H1 (cell line): ENCODE measurements at regions not wholly inside any gene's neighbourhood (a gene's known extent, or its start where the extent isn't known, plus 50 kb on each side); places are given as distances from the start of the nearest gene placed in this dataset.

Experiments
- CTCF ChIA-PET: fragments of 300-600 bp; sonication (Branson Sonifier 250); formaldehyde crosslinking; loops from one replicate; lab custom pipeline; 2021; ENCODE audit not compliant: partially characterized antibody; lab: Charles Lee
- POLR2A ChIA-PET: fragments of 300-600 bp; sonication (Branson Sonifier 250); formaldehyde crosslinking; loops from one replicate; lab custom pipeline; 2021; ENCODE audit warnings: inconsistent platforms; ENCODE audit not compliant: partially characterized antibody; lab: Charles Lee
- DNase-seq, 2 experiments: peaks; one replicate each; pipeline versions ENCODE4 v3.0.0 to v3.0.0-alpha.2; 2010 to 2022; ENCODE audit warnings: low spot score in 2 of 2, low read depth in 1 of 2, mixed read lengths in 1 of 2
- FAIRE-seq: peaks from 2 replicates; lab custom pipeline; 2011; peaks lifted over from hg19 to GRCh38; lab: Jason Lieb, UNC
- H2AFZ ChIP-seq: 2 replicates; pipeline ENCODE4 v1.8.1; 2012; ENCODE audit warnings: low read length, inconsistent platforms
- H2AK5ac ChIP-seq: 2 replicates; pipeline ENCODE4 v1.6.1; 2013; ENCODE audit warnings: low read depth, low read length
- H2BK120ac ChIP-seq: replicated peaks from 2 replicates; pipeline ENCODE3; 2013; ENCODE audit warnings: low read depth, low read length, inconsistent platforms
- H2BK12ac ChIP-seq: 2 replicates; pipeline ENCODE4 v1.6.1; 2013; ENCODE audit warnings: low read depth, low read length
- H2BK15ac ChIP-seq: 2 replicates; pipeline ENCODE4 v1.6.1; 2013; ENCODE audit warnings: low read length
- H2BK20ac ChIP-seq: 2 replicates; pipeline ENCODE4 v1.6.1; 2013; ENCODE audit warnings: low read length
- H2BK5ac ChIP-seq: 2 replicates; pipeline ENCODE4 v1.6.1; 2013; ENCODE audit warnings: low read depth, low read length
- H3K14ac ChIP-seq: 2 replicates; pipeline ENCODE4 v1.6.1; 2013; ENCODE audit warnings: inconsistent platforms; ENCODE audit not compliant: insufficient read length
- H3K18ac ChIP-seq: 2 replicates; pipeline ENCODE4 v1.6.1; 2013; ENCODE audit warnings: low read length; ENCODE audit errors: extremely low read depth
- H3K23ac ChIP-seq: 2 replicates; pipeline ENCODE4 v1.6.1; 2013; ENCODE audit warnings: inconsistent platforms; ENCODE audit not compliant: insufficient read length
- H3K23me2 ChIP-seq: 2 replicates; pipeline ENCODE4 v1.6.1; 2013; ENCODE audit warnings: low read depth, low read length
- H3K27ac ChIP-seq: 2 replicates; pipeline ENCODE4 v1.6.1; 2011; ENCODE audit warnings: low read depth, low read length, inconsistent platforms
- H3K27me3 ChIP-seq, 4 experiments: replicated peaks in 1 of 4; 1 replicate in 1 of 4; 2 replicates in 3 of 4; pipeline versions ENCODE4 v1.6.1 to v1.8.1; 2011 to 2013; ENCODE audit warnings: low read length in 3 of 4, mild to moderate bottlenecking in 3 of 4, inconsistent platforms in 2 of 4, mixed read lengths in 2 of 4, moderate library complexity in 1 of 4; ENCODE audit not compliant: control insufficient read depth in 3 of 4, insufficient read depth in 3 of 4; ENCODE audit errors: extremely low read depth in 1 of 4
- H3K36me3 ChIP-seq, 4 experiments: 2 replicates each; pipeline versions ENCODE4 v1.6.1 to v1.8.1; 2011 to 2013; ENCODE audit warnings: mild to moderate bottlenecking in 4 of 4, low read length in 3 of 4, moderate library complexity in 2 of 4, control low read depth in 1 of 4, inconsistent platforms in 1 of 4; ENCODE audit not compliant: insufficient read depth in 4 of 4, control insufficient read depth in 2 of 4
- H3K4ac ChIP-seq: replicated peaks from 2 replicates; pipeline ENCODE3; 2013; ENCODE audit warnings: low read length, low read depth, mixed read lengths, inconsistent platforms; ENCODE audit not compliant: insufficient read length
- H3K4me1 ChIP-seq, 4 experiments: replicated peaks in 1 of 4; 1 replicate in 1 of 4; 2 replicates in 3 of 4; pipeline versions ENCODE4 v1.6.1 to v1.8.1; 2011 to 2013; ENCODE audit warnings: low read length in 3 of 4, inconsistent platforms in 2 of 4, mixed read lengths in 1 of 4; ENCODE audit not compliant: insufficient read depth in 4 of 4, control insufficient read depth in 3 of 4
- H3K4me2 ChIP-seq, 2 experiments: 2 replicates each; pipeline versions ENCODE4 v1.6.1 to v1.8.1; 2011 to 2013; ENCODE audit warnings: low read depth in 2 of 2, low read length in 2 of 2, control low read depth in 1 of 2, inconsistent platforms in 1 of 2, mild to moderate bottlenecking in 1 of 2; ENCODE audit not compliant: insufficient read depth in 1 of 2
- H3K4me3 ChIP-seq, 4 experiments: fragments of 200-600, 300-600 bp in 1 of 4; sonication (generic), shearing (Covaris generic), sonication (Bioruptor Twin) in 1 of 4; 2 replicates each; pipeline versions ENCODE4 v1.5.1 to v1.8.1; 2011 to 2016; ENCODE audit warnings: low read length in 4 of 4, low read depth in 3 of 4, control low read depth in 2 of 4, inconsistent platforms in 2 of 4, mild to moderate bottlenecking in 2 of 4, mixed read lengths in 1 of 4, moderate library complexity in 1 of 4; ENCODE audit not compliant: insufficient read depth in 2 of 4; ENCODE audit errors: extremely low read depth in 1 of 4
- H3K56ac ChIP-seq: replicated peaks from 2 replicates; pipeline ENCODE3; 2013; ENCODE audit warnings: low read depth, mild to moderate bottlenecking, mixed read lengths, low read length, inconsistent platforms; ENCODE audit not compliant: insufficient read length
- H3K79me1 ChIP-seq: 2 replicates; pipeline ENCODE4 v1.6.1; 2013; ENCODE audit warnings: low read depth, low read length, control low read depth
- H3K79me2 ChIP-seq, 2 experiments: 2 replicates each; pipeline versions ENCODE4 v1.6.1 to v1.8.1; 2012 to 2013; ENCODE audit warnings: low read length in 2 of 2, mild to moderate bottlenecking in 2 of 2, inconsistent platforms in 1 of 2; ENCODE audit not compliant: insufficient read depth in 2 of 2, control insufficient read depth in 1 of 2
- H3K9ac ChIP-seq, 4 experiments: replicated peaks in 1 of 4; 1 replicate in 1 of 4; 2 replicates in 3 of 4; pipeline versions ENCODE4 v1.6.1 to v1.8.1; 2011 to 2013; ENCODE audit warnings: low read depth in 3 of 4, low read length in 3 of 4, control low read depth in 2 of 4, mild to moderate bottlenecking in 2 of 4, moderate library complexity in 2 of 4, inconsistent platforms in 1 of 4; ENCODE audit errors: extremely low read depth in 1 of 4
- H3K9me3 ChIP-seq, 2 experiments: 2 replicates each; pipeline versions ENCODE4 v1.6.1 to v1.8.1; 2012 to 2013; ENCODE audit warnings: mild to moderate bottlenecking in 2 of 2, moderate library complexity in 2 of 2, control low read depth in 1 of 2, inconsistent platforms in 1 of 2, low read depth in 1 of 2, low read length in 1 of 2, mixed read lengths in 1 of 2; ENCODE audit not compliant: insufficient read depth in 2 of 2
- H4K20me1 ChIP-seq, 2 experiments: replicated peaks in 1 of 2; 2 replicates each; pipeline versions ENCODE3 to v1.8.1; 2011 to 2013; ENCODE audit warnings: inconsistent platforms in 2 of 2, low read length in 2 of 2, mild to moderate bottlenecking in 1 of 2; ENCODE audit not compliant: insufficient read depth in 2 of 2, control insufficient read depth in 1 of 2
- H4K5ac ChIP-seq: 2 replicates; pipeline ENCODE4 v1.6.1; 2013; ENCODE audit warnings: low read length, low read depth, mixed read lengths, inconsistent platforms; ENCODE audit not compliant: insufficient read length
- H4K8ac ChIP-seq: 2 replicates; pipeline ENCODE4 v1.8.0; 2013; ENCODE audit warnings: mild to moderate bottlenecking, moderate library complexity, low read length, inconsistent platforms; ENCODE audit not compliant: insufficient read depth; ENCODE audit errors: extremely low read depth
- H4K91ac ChIP-seq: replicated peaks from 2 replicates; pipeline ENCODE3; 2013; ENCODE audit warnings: low read length, mixed read lengths, inconsistent platforms; ENCODE audit not compliant: insufficient read length
- RNF2 ChIP-seq: fragments of 200-900, 300-1000 bp; sonication (generic); IDR thresholded peaks from 2 replicates; pipeline ENCODE4 v1.7.1; 2016; ENCODE audit warnings: borderline replicate concordance, low read depth, mild to moderate bottlenecking, antibody characterized with exemption, low read length; ENCODE audit not compliant: poor library complexity, severe bottlenecking; ENCODE audit errors: missing control alignments
- WGBS, 2 experiments: shearing (Covaris generic) in 1 of 2; methylation state at CpG; one replicate each; pipeline versions ENCODE4 v1.1.6 to v1.1.7; 2013 to 2015; ENCODE audit warnings: low lambda C conversion rate in 2 of 2, mixed read lengths in 2 of 2, inconsistent platforms in 1 of 2, low coverage in 1 of 2, missing lambda C conversion rate in 1 of 2; ENCODE audit not compliant: insufficient replicate concordance in 2 of 2, insufficient coverage in 1 of 2, insufficient read length in 1 of 2; ENCODE audit errors: extremely low coverage in 1 of 2, missing lambda C conversion rate in 1 of 2; 5-methylcytosine and 5-hydroxymethylcytosine counted together

GRCh38 chr2:7182525-7182924, 265.3 kb downstream of the RNF144A start:
- H3K23ac ChIP-seq = no peak overlapping the region
- no peak overlapping the region for H3K14ac ChIP-seq
- no peak overlapping the region for H2BK5ac ChIP-seq
- no peaks in the 10 kb centered on the region for H3K23me2 ChIP-seq
- no peak overlapping the region for H4K5ac ChIP-seq
- H2BK12ac ChIP-seq = no peak overlapping the region
- H3K9ac ChIP-seq = no peak overlapping the region
- H2BK15ac ChIP-seq = no peak overlapping the region
- no peak overlapping the region for H3K4me2 ChIP-seq
- FAIRE-seq = no peak
- no peaks in the 10 kb centered on the region for H3K4me1 ChIP-seq
- H2BK20ac ChIP-seq = no peak overlapping the region
- H3K79me2 ChIP-seq = no peaks in the 10 kb centered on the region
- WGBS, 2 experiments = 92% methylated on average over 3 of the region's 3 CpGs; no CpG with 5 or more reads in 1 of the 2 experiments
- no peak overlapping the region for H3K27ac ChIP-seq
- H3K79me1 ChIP-seq = no peaks in the 10 kb centered on the region
- H3K56ac ChIP-seq = no peak overlapping the region
- no peaks in the 10 kb centered on the region for H3K27me3 ChIP-seq
- H4K20me1 ChIP-seq = no peaks in the 10 kb centered on the region
- no peak overlapping the region for H3K4ac ChIP-seq
- H4K8ac ChIP-seq = no peak overlapping the region
- no peak overlapping the region for H2AFZ ChIP-seq
- no peaks in the 10 kb centered on the region for H3K9me3 ChIP-seq
- DNase-seq = no peak
- H2BK120ac ChIP-seq = no peak overlapping the region
- H3K18ac ChIP-seq = no peak overlapping the region
- CTCF ChIA-PET = interaction anchor here (1.2 to 1.7 kb wide), 2 partner anchors 11 to 87 kb away, joined by 3 read pairs; no protein-coding TSS in a partner anchor
- no peak overlapping the region for H4K91ac ChIP-seq
- POLR2A ChIA-PET = no interaction called here
- no peaks in the 10 kb centered on the region for H3K36me3 ChIP-seq
- no peak overlapping the region for H3K4me3 ChIP-seq
- no peak overlapping the region for H2AK5ac ChIP-seq
- no peak for TF ChIP-seq RNF2
